ENCODE measurements at regions not wholly inside any gene's neighbourhood (a gene's known extent, or its start where the extent isn't known, plus 50 kb on each side); places are given as distances from the start of the nearest gene placed in this dataset.

GRCh38 chr11:37504060-37504611, 906.1 kb upstream of the RAG2 start:
- ATAC-seq, result no peak
- no peak for TF ChIP-seq CTCF (IDR thresholded peaks at IDR 0.05)
- no peak for DNase-seq
- intact Hi-C loops (cut with DNase I), result no loop called here
- whole genome bisulfite sequencing, 3 donors, result 73 to 79% (median 73%) methylated on average over 3 of the region's 3 CpGs
- H3K27ac ChIP-seq, result no peak overlapping the region
- H3K9me3 ChIP-seq, result no peaks in the 10 kb centered on the region
- H3K4me1 ChIP-seq, result no peaks in the 10 kb centered on the region
- H3K27me3 ChIP-seq (ENCODE audit: insufficient read depth in 3 of 3, low read length in 2 of 3), result no peaks in the 10 kb centered on the region
- H3K4me3 ChIP-seq, result no peak overlapping the region
- no peaks in the 10 kb centered on the region for H3K36me3 ChIP-seq (ENCODE audit: insufficient read depth in 1 of 2, low read depth in 1 of 2)

- Histone ChIP-seq H3K36me3 (ENCODE audit: insufficient read depth in 1 of 2, low read depth in 1 of 2) (no peaks in the 10 kb centered on the region), H3K4me1 (no peaks in the 10 kb centered on the region), H3K9me3 (no peaks in the 10 kb centered on the region), H3K4me3 (no peak overlapping the region), H3K27me3 (ENCODE audit: insufficient read depth in 3 of 3, low read length in 2 of 3) (no peaks in the 10 kb centered on the region), H3K27ac (no peak overlapping the region)
- intact Hi-C loops (cut with DNase I), result no loop called here
- TF ChIP-seq CTCF (IDR thresholded peaks at IDR 0.05), result no peak
- ATAC-seq (no peak), DNase-seq (no peak)
- 79 to 90% (median 90%) methylated on average over 2 of the region's 2 CpGs for WGBS, 3 donors
These were observed 905.5 kb upstream of the RAG2 start for GRCh38 chr11:37503411-37504059.

DNA sequence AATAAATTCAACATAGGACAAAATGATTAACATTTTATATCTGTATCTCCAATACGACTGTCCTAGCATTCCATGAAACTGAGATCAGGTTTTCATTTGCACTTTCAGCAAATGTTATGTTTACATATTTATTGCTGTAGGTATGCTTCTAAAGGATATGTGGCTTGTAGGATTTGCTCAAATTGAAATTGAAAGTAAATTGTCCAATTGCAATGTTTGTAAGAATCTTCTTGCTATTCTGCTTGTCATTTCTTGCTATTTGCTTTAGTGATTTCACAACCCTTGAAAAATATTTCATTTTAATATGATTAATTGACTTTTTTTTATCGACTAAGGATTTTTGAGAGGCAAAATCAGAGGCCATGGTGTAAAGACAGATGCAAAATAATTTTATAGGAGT, 904.2 kb upstream of the RAG2 start:
- Histone ChIP-seq H3K4me3 (no peak overlapping the region), H3K27me3 (ENCODE audit: insufficient read depth in 3 of 3, low read length in 2 of 3) (no peaks in the 10 kb centered on the region), H3K9me3 (no peaks in the 10 kb centered on the region), H3K36me3 (ENCODE audit: insufficient read depth in 1 of 2, low read depth in 1 of 2) (no peaks in the 10 kb centered on the region), H3K4me1 (no peaks in the 10 kb centered on the region), H3K27ac (no peak overlapping the region)
- intact Hi-C loops (cut with DNase I), result no loop called here
- no peak for DNase-seq
- WGBS, 3 donors, result 69 to 75% (median 73%) methylated on average over 2 of the region's 2 CpGs
- no peak for ATAC-seq
- TF ChIP-seq CTCF (IDR thresholded peaks at IDR 0.05), result no peak

GRCh38 chr11:37500425-37500824, 902.4 kb upstream of the RAG2 start:
- Histone ChIP-seq H3K27ac (no peak overlapping the region), H3K4me1 (no peaks in the 10 kb centered on the region), H3K9me3 (no peaks in the 10 kb centered on the region), H3K36me3 (ENCODE audit: insufficient read depth in 1 of 2, low read depth in 1 of 2) (no peaks in the 10 kb centered on the region), H3K27me3 (ENCODE audit: insufficient read depth in 3 of 3, low read length in 2 of 3) (no peaks in the 10 kb centered on the region), H3K4me3 (no peak overlapping the region)
- no peak for TF ChIP-seq CTCF (IDR thresholded peaks at IDR 0.05)
- intact Hi-C loops (cut with DNase I), result no loop called here
- WGBS, 3 donors, result 62 to 71% (median 67%) methylated on average over 2 of the region's 2 CpGs
- ATAC-seq (no peak), DNase-seq (no peak)

DNA sequence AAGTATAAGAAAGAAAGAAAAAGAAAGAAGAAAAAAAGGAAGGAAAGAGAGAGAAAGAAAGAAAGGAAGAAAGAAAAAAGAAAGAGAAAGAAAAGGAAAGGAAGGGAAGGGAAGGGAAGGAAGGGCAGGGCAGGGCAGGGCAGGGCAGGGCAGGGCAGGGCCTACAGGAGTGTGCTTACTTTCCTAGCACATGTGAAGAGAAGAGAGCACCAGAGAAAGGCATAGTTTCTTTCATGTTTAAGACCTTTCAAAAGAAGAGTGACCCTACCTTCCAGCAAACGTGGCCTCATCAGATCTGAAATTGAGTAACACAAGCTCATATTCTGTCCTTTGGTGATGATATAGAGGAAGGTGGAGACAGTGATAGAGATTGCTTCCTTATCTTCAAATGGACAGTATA, 899.3 kb upstream of the RAG2 start:
- H3K36me3 ChIP-seq (ENCODE audit: insufficient read depth in 1 of 2, low read depth in 1 of 2), result no peaks in the 10 kb centered on the region
- TF ChIP-seq CTCF (IDR thresholded peaks at IDR 0.05), result no peak
- WGBS, 3 donors, result 60 to 86% (median 74%) methylated on average over 1 of the region's 1 CpG
- DNase-seq (no peak), ATAC-seq (no peak)
- H3K27ac ChIP-seq, result no peak overlapping the region
- no peaks in the 10 kb centered on the region for H3K27me3 ChIP-seq (ENCODE audit: insufficient read depth in 3 of 3, low read length in 2 of 3)
- intact Hi-C loops (cut with DNase I), result no loop called here
- no peaks in the 10 kb centered on the region for H3K4me1 ChIP-seq
- no peak overlapping the region for H3K4me3 ChIP-seq
- no peaks in the 10 kb centered on the region for H3K9me3 ChIP-seq

Data from psoas muscle (tissue), 7 donors.